DOHH2 (cell line): ENCODE measurements at regions not wholly inside any gene's neighbourhood (a gene's known extent, or its start where the extent isn't known, plus 50 kb on each side); places are given as distances from the start of the nearest gene placed in this dataset.

Experiments
- H3F3A ChIP-seq: fragments of 200-600 bp; sonication (generic), shearing (Covaris generic); 2 replicates; pipeline ENCODE4 v1.6.0; 2016; ENCODE audit warnings: antibody characterized with exemption, mild to moderate bottlenecking; ENCODE audit not compliant: control insufficient read depth, insufficient read depth
- H3K27ac ChIP-seq: fragments of 200-600 bp; sonication (generic); 2 replicates; pipeline ENCODE4 v1.5.1; 2014; ENCODE audit warnings: low read depth, mild to moderate bottlenecking, low read length, moderate library complexity
- H3K27me3 ChIP-seq: fragments of 200-600 bp; sonication (generic); 2 replicates; pipeline ENCODE4 v1.6.1; 2014; ENCODE audit warnings: mild to moderate bottlenecking, low read length, mixed read lengths; ENCODE audit not compliant: control insufficient read depth
- H3K36me3 ChIP-seq: fragments of 200-600 bp; sonication (generic); 2 replicates; pipeline ENCODE4 v1.6.1; 2014; ENCODE audit warnings: mild to moderate bottlenecking, low read length, moderate library complexity, mixed read lengths; ENCODE audit not compliant: control insufficient read depth
- H3K4me1 ChIP-seq: fragments of 200-600 bp; sonication (generic); 2 replicates; pipeline ENCODE4 v1.6.1; 2014; ENCODE audit warnings: mild to moderate bottlenecking, low read length, mixed read lengths; ENCODE audit not compliant: control insufficient read depth
- H3K4me2 ChIP-seq: fragments of 200-600 bp; sonication (generic); 2 replicates; pipeline ENCODE4 v1.6.0; 2014; ENCODE audit warnings: mild to moderate bottlenecking, low read length, moderate library complexity
- H3K4me3 ChIP-seq: fragments of 200-600 bp; sonication (generic); 2 replicates; pipeline ENCODE4 v1.5.1; 2014; ENCODE audit warnings: mild to moderate bottlenecking, low read length, mixed read lengths
- H3K79me2 ChIP-seq: fragments of 200-600 bp; sonication (generic); 2 replicates; pipeline ENCODE4 v1.6.1; 2014; ENCODE audit warnings: mild to moderate bottlenecking, low read length, mixed read lengths; ENCODE audit not compliant: control insufficient read depth
- H3K9me2 ChIP-seq: fragments of 200-600 bp; sonication (generic); replicated peaks from 2 replicates; pipeline ENCODE4 v1.6.1; 2014; ENCODE audit warnings: mild to moderate bottlenecking, low read length, mixed read lengths; ENCODE audit not compliant: control insufficient read depth
- H3K9me3 ChIP-seq: fragments of 200-600 bp; sonication (generic); 2 replicates; pipeline ENCODE4 v1.6.1; 2014; ENCODE audit warnings: antibody characterized with exemption, low read length, mixed read lengths; ENCODE audit not compliant: control insufficient read depth, insufficient read depth
- H4K20me1 ChIP-seq: fragments of 200-600 bp; sonication (generic); 2 replicates; pipeline ENCODE4 v1.6.0; 2014; ENCODE audit warnings: low read depth, mild to moderate bottlenecking, antibody characterized with exemption, low read length, moderate library complexity; ENCODE audit not compliant: control insufficient read depth, insufficient read depth
- CTCF ChIP-seq: fragments of 200-600 bp; sonication (generic); IDR thresholded peaks from one replicate; pipeline ENCODE4 v1.5.1; 2014; ENCODE audit warnings: antibody characterized with exemption, mild to moderate bottlenecking, low read depth, low read length; ENCODE audit not compliant: poor library complexity, severe bottlenecking
- EZH2phosphoT487 ChIP-seq: fragments of 200-600 bp; sonication (generic); IDR thresholded peaks from 2 replicates; pipeline ENCODE4 v1.6.1; 2017; ENCODE audit warnings: borderline replicate concordance, mild to moderate bottlenecking, antibody characterized with exemption, low read length, moderate library complexity, mixed read lengths

DNA sequence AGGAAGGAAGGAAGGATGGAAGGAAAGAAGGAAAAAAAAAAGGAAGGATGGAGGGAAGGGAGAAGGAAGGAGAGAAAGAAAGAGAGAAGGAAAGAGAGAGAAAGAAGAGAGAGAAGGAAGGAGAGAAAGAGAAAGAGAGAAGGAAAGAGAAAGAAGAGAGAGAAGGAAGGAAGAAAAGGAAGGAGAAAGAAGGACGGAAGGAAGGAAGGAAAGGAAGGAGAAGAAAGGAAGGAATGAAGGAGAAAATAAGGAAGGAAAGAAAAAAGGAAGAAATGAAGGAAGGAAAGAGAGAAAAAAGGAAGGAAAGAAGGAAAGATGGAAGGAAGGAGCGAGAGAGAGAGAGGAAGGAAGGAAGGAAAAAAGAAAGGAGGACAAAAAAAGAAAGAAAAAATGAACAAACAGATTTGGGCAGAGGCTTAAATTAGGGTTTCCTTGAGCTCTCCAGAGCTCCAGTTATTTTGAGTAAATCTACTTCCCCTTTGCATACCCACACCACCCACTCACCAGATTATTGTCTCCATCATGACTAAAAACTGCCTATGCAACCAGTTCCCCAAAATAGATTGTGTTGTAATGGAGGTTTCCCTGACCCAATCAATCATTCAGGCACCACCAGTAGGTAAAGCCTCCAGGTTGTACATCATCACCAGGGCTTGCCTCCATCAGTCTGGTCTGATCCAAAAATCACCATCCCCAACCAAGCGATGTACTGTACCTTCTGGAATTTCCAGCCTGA is 1722.9 kb upstream of the PCDH10 start:
- H3F3A ChIP-seq, result no peaks in the 10 kb centered on the region
- no peaks in the 10 kb centered on the region for H3K36me3 ChIP-seq
- H3K27ac ChIP-seq, result no peak overlapping the region
- no peaks in the 10 kb centered on the region for H3K27me3 ChIP-seq
- TF ChIP-seq CTCF (no peak), EZH2phosphoT487 (no peak)
- H3K79me2 ChIP-seq, result no peaks in the 10 kb centered on the region
- no peak overlapping the region for H3K4me3 ChIP-seq
- H3K4me1 ChIP-seq, result no peaks in the 10 kb centered on the region
- H3K9me3 ChIP-seq, result no peaks in the 10 kb centered on the region
- no peaks in the 10 kb centered on the region for H4K20me1 ChIP-seq
- H3K4me2 ChIP-seq, result no peak overlapping the region
- no peaks in the 10 kb centered on the region for H3K9me2 ChIP-seq

- TF ChIP-seq CTCF, result no peak
- no peak for TF ChIP-seq EZH2phosphoT487
- no peaks in the 10 kb centered on the region for H3K27me3 ChIP-seq
- H4K20me1 ChIP-seq, result no peaks in the 10 kb centered on the region
- no peaks in the 10 kb centered on the region for H3K9me3 ChIP-seq
- H3K4me1 ChIP-seq, result no peaks in the 10 kb centered on the region
- H3K4me2 ChIP-seq, result no peak overlapping the region
- no peaks in the 10 kb centered on the region for H3K9me2 ChIP-seq
- no peaks in the 10 kb centered on the region for H3F3A ChIP-seq
- no peak overlapping the region for H3K4me3 ChIP-seq
- H3K36me3 ChIP-seq, result no peaks in the 10 kb centered on the region
- H3K27ac ChIP-seq, result no peak overlapping the region
- no peaks in the 10 kb centered on the region for H3K79me2 ChIP-seq
Observed at GRCh38 chr4:131427000-131427399, 1722.1 kb upstream of the PCDH10 start.

- Histone ChIP-seq H4K20me1 (no peaks in the 10 kb centered on the region), H3K4me1 (no peaks in the 10 kb centered on the region), H3K4me3 (no peak overlapping the region), H3K9me2 (no peaks in the 10 kb centered on the region), H3K36me3 (no peaks in the 10 kb centered on the region), H3K4me2 (no peak overlapping the region), H3K27ac (no peak overlapping the region), H3K79me2 (no peaks in the 10 kb centered on the region), H3K27me3 (no peaks in the 10 kb centered on the region), H3F3A (no peaks in the 10 kb centered on the region), H3K9me3 (no peaks in the 10 kb centered on the region)
- no peak for TF ChIP-seq EZH2phosphoT487
- peak; percentile 17 for TF ChIP-seq CTCF
Observed at GRCh38 chr4:131430302-131430701, 1718.8 kb upstream of the PCDH10 start.
